NB4 (cell line): ENCODE measurements at regions not wholly inside any gene's neighbourhood (a gene's known extent, or its start where the extent isn't known, plus 50 kb on each side); places are given as distances from the start of the nearest gene placed in this dataset.

Experiments used
- CTCF ChIP-seq: IDR thresholded peaks from one replicate; pipeline ENCODE4 v1.5.1; 2012; ENCODE audit warnings: low read depth, low read length
- MAX ChIP-seq: IDR thresholded peaks from 2 replicates; pipeline ENCODE4 v1.6.1; 2011; ENCODE audit warnings: low read depth, low read length
- MYC ChIP-seq: IDR thresholded peaks from 2 replicates; pipeline ENCODE4 v1.6.1; 2011; ENCODE audit warnings: low read depth, low read length
- POLR2A ChIP-seq: IDR thresholded peaks from 2 replicates; pipeline ENCODE4 v1.6.1; 2011; ENCODE audit warnings: mild to moderate bottlenecking; ENCODE audit not compliant: insufficient read length; ENCODE audit errors: extremely low read depth

GRCh38 chr11:69369945-69370344 lies 76.0 kb downstream of the MYEOV start:
- no peak for TF ChIP-seq CTCF
- no peak for TF ChIP-seq POLR2A
- no peak for TF ChIP-seq MAX
- TF ChIP-seq MYC, result no peak
